Mucosa of descending colon (tissue), 3 donors: ENCODE measurements at regions not wholly inside any gene's neighbourhood (a gene's known extent, or its start where the extent isn't known, plus 50 kb on each side); places are given as distances from the start of the nearest gene placed in this dataset.
A peak's percentile ranks its signal among the peaks of the same experiment; 100 is the strongest.
"Not testable (repeated sequence)": the region's sequence is repeated elsewhere in the genome, so short reads cannot be mapped to it uniquely, and the experiment has no call there.

Experiments
- ATAC-seq: fragments of 200-7000 bp; cut with Tn5 transposase; one replicate; pipeline ENCODE4 v1.9.1; 2020; ENCODE audit warnings: mild to moderate bottlenecking, moderate library complexity
- DNase-seq, 3 donors: peaks; one replicate each; pipeline ENCODE4 v3.0.0-alpha.2; 2020
- H3K36me3 ChIP-seq: fragments of 200-600 bp; one replicate; pipeline ENCODE4 v1.8.0; 2021; ENCODE audit warnings: low read depth, mild to moderate bottlenecking
- H3K4me1 ChIP-seq: fragments of 200-600 bp; one replicate; pipeline ENCODE4 v1.8.0; 2021; ENCODE audit warnings: low read depth, mild to moderate bottlenecking
- H3K4me3 ChIP-seq: fragments of 200-600 bp; one replicate; pipeline ENCODE4 v1.8.0; 2021; ENCODE audit warnings: mild to moderate bottlenecking
- H3K9me3 ChIP-seq: fragments of 200-600 bp; one replicate; pipeline ENCODE4 v1.8.0; 2021; ENCODE audit warnings: mild to moderate bottlenecking
- intact Hi-C, 2 donors: fragments of 100-400 bp; cut with DNase I in 1 of 2; cut with micrococcal nuclease in 1 of 2; formaldehyde crosslinking; loops; one replicate each; pipeline versions ENCODE4 v1.11.0 to v1.11.1; 2022; cut with DNase I, micrococcal nuclease
- donor health status: DM: no; HTN: no; CAD: no; lungs with moderate emphysema.
- donor health status: DM: no; HTN: no; CAD: no.
- donor health status: DM: no; HTN: yes; CAD: no.

DNA sequence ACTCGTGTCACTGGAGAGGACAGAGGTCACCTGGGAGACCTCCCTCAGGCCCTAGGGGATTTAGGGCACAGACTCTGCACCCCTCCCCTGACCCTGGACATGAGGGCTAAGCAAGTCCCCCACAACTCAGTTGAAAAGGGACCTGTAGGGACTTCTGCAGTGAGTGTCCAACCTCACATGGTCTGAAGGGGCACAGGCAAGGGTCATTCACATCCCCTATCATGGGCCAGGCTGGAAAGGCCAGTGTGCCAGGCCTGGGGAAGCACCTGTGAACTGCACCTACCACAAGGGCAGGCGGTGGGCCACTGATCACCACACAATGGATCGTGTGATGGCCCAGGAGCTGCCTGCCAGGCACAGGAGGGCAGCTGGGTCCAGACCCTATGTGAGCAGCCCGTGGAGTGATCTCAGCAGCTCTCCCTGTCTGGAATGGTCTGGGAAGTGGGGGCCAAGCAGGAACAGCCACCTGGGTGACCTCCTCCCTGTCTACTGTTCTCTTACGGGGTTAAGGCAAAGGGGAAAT, 1502.6 kb upstream of the TPTE start:
- intact Hi-C loops, ATAC-seq, H3K4me1 ChIP-seq, DNase-seq, H3K36me3 ChIP-seq, H3K9me3 ChIP-seq, H3K4me3 ChIP-seq: not testable (repeated sequence)

DNA sequence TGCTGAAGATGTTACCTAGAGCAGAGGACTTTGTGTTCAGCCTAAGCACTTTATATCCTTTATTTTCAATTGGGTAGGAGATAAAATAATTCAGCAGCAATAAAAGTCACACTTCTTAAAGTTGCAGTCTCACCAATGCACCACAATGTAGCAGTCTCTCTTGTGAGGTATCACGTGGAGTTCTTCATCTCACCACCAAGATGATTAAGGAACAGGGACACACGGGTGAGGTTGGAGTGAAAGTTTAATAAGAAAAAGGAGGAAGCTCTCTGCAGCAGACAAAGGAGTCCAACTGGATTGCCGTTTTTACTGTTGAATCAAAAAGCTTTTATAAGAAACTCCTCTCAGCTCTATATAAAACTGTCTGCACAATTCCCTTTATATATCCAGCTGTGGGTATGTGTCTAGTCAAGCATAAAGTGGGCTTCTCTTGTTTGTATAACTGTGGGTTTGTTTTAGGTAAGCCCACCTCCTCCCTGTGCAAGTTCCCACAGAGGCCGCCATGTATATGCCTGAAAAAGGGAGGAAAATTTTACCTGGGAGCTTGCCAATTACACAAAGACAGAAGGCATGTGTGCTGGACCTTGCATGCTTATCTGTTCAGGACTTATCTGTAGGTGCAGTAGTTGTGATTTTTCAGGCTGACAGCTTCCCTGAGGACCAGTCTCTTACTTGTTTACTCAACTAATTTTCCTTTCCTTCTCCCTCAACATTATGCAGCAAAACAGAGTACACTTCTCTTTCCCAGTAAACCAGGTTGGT, 1497.2 kb upstream of the TPTE start:
- intact Hi-C loops, H3K36me3 ChIP-seq, H3K4me3 ChIP-seq, ATAC-seq, DNase-seq, H3K9me3 ChIP-seq, H3K4me1 ChIP-seq: not testable (repeated sequence)

DNA sequence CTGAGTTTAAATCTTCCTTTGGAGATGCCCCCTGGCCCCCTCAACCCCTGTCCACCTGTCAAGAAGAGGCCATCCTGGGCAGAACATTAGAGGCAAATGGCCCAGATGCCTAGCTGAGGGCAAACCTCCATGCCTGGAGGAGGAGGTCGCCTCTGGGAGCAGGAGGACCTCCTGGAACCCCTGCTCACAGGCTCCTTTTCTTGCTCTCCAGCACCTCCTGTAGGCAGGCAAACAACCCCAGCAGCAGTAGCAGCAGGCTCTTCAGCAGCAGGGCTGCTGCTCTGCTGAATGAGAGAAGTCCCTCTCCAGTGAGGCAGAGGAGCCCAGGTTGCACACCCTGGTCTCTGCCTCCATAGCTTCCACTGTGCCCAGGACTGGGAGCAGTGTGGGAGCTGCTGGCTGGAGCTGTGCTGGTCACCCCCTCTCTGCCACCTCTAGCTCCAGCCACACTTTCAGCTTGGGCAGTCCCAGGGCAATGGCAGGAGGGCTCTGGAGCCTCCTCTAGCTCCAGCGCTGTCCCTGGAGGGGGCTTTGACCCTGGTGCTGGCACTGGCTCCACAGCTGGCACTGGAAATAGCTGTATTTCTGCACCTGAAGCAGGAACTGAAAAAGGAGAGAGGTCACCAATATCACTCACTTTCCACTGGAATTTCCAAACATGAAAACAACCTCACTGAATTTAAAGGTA, 1494.5 kb upstream of the TPTE start:
- ATAC-seq, intact Hi-C loops, H3K4me1 ChIP-seq, H3K4me3 ChIP-seq, H3K9me3 ChIP-seq, H3K36me3 ChIP-seq, DNase-seq: not testable (repeated sequence)

DNA sequence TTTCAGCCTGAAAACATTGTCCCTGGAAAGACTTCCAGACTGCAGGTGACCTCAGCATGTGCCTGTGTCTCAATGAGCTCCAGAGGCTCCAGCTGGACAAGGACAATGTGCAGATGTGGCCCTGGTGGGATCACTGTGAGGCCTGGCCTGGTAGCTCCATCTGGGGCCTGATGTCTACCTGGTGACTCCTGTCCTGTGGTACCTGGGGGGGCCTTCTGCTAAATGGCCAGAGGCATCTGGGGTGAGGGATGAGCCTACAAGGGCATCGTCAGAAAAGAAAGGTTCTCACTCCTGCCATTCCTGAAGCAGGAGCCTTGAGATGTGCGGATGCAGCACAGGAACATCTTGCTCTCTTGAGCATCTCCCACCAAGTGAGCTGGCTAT, 1494.0 kb upstream of the TPTE start:
- ATAC-seq, H3K4me3 ChIP-seq, H3K4me1 ChIP-seq, H3K36me3 ChIP-seq, H3K9me3 ChIP-seq, DNase-seq, intact Hi-C loops: not testable (repeated sequence)

DNA sequence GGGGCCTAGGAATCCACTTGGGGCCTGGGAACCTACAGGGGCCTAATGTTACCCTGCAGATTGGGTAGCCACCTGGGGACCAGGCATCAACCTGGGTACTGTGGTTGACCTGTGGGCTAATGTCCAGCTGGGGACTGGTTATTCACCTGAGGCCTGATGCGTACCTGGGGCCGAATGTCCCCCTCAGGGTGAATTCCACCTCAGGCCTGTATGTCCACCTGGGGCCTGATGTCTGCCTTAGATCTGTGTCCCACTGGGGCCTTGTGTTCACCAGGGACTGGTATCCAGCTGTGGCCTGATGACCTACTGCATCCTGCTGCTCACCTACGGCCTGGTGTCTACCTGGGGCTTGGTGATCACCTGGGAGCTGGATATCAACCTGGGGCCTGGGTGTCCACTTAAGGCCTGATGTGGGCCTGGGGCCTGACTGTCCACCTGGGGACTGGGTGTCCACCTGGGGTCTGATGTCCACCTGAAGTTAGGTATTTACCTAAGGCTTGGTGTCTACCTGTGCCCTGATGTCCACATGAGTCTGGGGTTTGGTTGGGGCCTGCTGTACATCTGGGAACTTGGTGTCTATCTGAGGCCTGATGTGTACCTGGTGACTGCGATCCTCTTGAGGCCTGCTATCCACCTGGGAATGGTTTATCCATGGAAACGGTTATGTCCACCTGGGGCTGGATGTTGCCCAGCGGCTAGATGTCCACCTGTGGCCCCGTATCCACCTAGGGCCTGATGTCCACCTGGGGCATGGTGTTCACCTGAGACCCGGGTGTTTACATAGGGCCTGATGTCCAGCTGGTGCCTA, 1492.6 kb upstream of the TPTE start:
- ATAC-seq, intact Hi-C loops, H3K4me3 ChIP-seq, H3K9me3 ChIP-seq, DNase-seq, H3K4me1 ChIP-seq, H3K36me3 ChIP-seq: not testable (repeated sequence)

DNA sequence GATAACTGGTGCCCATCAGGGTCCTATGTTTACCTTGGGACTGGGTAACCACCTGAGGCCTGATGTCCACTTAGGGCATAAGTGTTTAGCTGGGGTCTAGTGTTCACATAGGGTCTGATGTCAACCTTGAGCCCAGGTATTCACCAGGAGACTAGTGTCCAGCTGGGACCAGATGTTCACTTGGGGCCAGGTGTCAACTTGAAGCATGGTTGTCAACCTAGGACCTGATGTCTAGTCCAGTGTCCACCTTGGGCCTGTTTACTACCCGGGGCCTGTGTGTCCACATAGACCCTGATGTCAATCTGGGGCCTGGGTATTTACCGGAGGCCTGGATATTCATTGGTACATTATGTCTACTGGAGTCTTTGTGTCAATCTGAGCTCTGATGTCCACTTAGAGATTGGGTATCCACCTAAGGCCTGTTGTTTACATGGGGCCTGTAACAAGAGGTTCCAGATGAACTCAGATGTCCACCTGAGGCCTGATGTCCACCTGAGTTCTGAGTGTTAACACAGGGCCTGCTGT, 1491.2 kb upstream of the TPTE start:
- ATAC-seq, H3K4me3 ChIP-seq, H3K9me3 ChIP-seq, DNase-seq, H3K4me1 ChIP-seq, intact Hi-C loops, H3K36me3 ChIP-seq: not testable (repeated sequence)

DNA sequence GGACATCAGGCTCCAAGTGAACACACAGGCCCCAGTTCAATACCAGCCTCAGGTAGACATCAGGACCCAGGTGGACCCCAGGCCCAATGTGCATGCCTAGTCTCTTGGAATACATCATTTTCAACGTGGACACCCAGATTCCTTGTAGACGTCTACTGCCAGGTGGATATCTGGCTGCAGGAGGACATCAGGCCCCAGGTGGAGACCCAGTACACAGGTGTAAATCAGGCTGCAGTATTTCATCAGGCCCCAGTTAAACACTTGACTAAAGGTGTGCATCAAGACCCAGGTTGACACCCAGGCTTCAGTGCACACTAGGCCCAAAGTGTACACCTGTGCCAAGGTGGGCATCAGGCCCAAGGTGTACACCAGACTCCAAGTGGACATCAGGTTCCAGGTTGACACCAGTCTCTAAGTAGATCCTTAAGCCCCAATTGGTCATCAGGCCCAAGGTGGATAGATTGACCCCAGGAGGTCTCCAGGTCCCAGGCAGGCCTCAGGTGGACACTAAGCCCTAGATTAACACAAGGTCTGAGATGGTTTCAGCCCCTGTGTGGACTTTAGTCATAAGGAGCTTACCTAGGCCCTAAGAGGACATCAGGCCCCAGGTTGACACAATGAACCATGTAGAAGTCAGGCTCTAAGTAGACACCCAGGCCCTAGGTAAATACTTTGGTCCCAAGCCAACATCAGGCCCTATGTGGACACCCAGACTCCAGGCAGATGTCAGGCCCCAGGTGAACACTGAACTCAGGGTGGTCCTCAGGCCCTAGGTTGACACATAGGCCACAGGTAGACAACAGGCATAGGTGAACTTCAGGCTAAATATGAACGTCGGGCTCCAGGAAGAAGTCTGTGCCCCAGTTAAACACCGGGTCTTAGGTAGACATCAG, 1489.7 kb upstream of the TPTE start:
- H3K4me3 ChIP-seq, intact Hi-C loops, H3K9me3 ChIP-seq, H3K4me1 ChIP-seq, ATAC-seq, H3K36me3 ChIP-seq, DNase-seq: not testable (repeated sequence)

DNA sequence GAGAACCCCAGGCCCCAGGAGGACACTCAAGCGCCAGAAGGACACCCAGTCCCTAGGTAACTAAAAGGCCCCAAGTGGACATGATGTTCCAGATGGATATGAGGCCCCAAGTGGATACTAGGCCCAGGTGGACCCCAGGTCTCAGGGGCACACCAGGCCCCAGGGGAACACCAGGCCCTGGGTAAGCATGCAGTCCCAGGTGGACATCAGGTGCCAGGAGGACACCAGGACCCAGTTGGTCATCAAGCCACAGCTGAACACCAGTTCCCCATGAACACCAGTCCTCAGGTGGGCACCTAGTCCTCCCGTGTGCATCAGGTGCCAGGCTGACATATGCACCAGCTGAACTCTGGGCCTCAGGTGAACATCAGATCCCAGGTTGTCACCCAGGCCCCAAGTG, 1488.8 kb upstream of the TPTE start:
- H3K9me3 ChIP-seq, ATAC-seq, intact Hi-C loops, H3K4me1 ChIP-seq, H3K4me3 ChIP-seq, H3K36me3 ChIP-seq, DNase-seq: not testable (repeated sequence)

DNA sequence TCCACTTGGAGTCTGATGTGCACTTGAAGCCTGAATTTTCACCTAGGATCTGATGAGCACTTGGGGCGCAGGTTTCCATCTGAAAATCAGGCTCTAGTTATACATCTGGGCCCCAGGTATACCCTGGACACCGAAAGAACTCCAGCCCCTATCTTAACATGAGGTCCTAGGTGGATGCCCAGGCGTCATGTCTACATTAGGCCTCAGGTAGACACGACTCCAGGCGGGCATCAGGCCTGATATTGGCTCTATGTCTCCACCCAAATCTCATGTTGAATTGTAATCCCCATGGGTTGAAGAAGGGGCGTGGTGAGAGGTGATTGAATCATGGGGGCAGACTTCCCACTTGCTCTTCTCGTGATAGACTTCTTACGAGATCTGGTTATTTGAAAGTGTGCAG, 1488.1 kb upstream of the TPTE start:
- H3K4me3 ChIP-seq, intact Hi-C loops, H3K4me1 ChIP-seq, ATAC-seq, H3K9me3 ChIP-seq, H3K36me3 ChIP-seq, DNase-seq: not testable (repeated sequence)

DNA sequence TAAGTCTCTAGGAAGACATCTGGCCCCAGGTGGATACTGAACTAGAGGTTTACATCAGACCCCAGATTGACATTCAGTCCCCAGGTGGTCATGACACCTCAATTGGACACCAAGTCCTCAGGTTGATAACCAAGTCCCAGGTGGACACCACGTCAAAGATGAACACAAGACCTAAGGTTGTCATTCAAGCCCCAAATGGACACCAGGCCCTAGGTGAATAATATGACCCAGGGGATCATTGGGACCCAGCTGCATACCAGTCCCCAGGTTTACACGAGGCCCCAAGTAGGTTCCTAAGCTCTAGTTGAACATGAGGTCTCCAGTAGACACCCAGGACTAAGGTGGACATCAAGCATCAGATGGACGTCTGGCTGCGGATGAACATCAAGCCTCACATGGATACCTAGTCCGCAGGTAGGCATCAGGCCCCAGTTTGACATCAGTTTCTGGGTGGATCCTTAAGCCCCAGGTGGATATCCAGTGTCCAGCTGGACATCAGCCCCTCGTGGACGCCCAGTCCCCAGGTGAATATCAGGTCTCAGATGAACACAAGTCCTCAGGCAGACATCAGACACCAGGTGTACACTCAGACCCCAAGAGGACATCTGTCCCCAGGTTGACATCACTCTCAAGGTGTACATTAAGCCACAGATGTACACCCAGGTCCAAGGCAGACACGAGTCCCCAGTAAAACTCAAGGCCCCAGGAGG, 1486.7 kb upstream of the TPTE start:
- H3K9me3 ChIP-seq, ATAC-seq, intact Hi-C loops, H3K4me3 ChIP-seq, DNase-seq, H3K4me1 ChIP-seq, H3K36me3 ChIP-seq: not testable (repeated sequence)

DNA sequence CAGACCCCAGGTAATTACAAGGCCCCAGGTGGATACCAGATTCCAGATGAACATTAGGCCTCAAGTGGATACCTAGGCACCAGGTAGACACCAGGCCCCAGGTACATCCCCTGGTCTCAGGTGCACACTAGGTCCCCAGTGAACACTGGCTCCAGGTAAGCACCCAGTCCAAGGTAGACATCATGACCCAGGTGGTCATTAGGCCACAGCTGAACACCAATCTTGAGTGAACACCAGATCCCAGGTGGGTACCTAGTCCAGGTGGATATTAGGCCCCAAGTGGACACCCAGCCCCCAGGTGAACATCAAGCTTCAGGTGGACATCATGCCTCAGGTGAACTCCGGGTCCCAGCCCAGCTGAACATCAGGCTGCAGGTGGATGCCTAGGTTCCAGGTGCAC, 1486.2 kb upstream of the TPTE start:
- ATAC-seq, DNase-seq, H3K4me3 ChIP-seq, H3K36me3 ChIP-seq, intact Hi-C loops, H3K9me3 ChIP-seq, H3K4me1 ChIP-seq: not testable (repeated sequence)

DNA sequence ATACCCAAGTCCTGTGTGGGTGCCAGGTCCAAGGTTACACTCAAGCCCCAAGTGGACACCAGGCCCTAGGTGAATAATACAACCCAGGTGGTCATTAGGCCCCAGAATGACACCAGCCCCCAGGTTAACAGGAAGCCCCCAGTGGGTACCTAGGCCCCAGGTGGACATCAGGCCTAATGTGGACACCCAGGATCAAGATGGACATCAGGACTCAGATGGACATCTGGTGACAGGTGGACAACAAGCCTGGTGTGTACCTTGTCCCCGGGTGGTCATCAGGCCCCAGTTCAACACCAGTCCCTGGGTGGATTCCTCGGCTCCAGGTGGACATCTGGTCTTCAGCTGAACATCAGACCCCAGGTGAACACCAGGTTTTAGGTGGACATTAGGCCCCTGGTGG, 1485.4 kb upstream of the TPTE start:
- H3K4me3 ChIP-seq, ATAC-seq, H3K9me3 ChIP-seq, H3K4me1 ChIP-seq, intact Hi-C loops, H3K36me3 ChIP-seq: not testable (repeated sequence)
- peak in 1 of 3 donors; percentile 36 for DNase-seq
